GM19452 (cell line): ENCODE measurements at regions not wholly inside any gene's neighbourhood (a gene's known extent, or its start where the extent isn't known, plus 50 kb on each side); places are given as distances from the start of the nearest gene placed in this dataset.
"Not testable (repeated sequence)": the region's sequence is repeated elsewhere in the genome, so short reads cannot be mapped to it uniquely, and the experiment has no call there.

Source experiments
- ATAC-seq: cut with Tn5 transposase; IDR thresholded peaks from one replicate; pipeline ENCODE4 v1.9.1; 2021; ENCODE audit not compliant: unreplicated experiment

DNA sequence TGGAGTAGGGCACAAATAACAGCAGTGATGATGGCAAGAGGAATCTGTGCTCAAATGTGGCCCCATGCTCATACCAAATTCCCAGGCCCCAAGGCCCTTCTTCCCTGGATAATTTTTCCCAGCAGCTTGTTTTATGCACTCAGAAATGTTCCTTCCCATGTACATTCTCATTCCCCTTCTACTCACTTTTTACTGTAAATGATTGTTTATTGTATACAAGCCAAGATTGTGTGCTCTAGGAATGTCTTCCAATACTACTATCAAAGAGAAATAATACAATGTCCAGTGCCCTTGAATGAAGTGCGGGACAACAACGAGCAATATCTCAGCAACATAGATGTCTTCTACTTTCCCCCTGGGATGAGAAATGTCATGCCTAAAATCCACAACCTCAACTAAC lies 201.6 kb downstream of the ICOS start:
- no peak for ATAC-seq

DNA sequence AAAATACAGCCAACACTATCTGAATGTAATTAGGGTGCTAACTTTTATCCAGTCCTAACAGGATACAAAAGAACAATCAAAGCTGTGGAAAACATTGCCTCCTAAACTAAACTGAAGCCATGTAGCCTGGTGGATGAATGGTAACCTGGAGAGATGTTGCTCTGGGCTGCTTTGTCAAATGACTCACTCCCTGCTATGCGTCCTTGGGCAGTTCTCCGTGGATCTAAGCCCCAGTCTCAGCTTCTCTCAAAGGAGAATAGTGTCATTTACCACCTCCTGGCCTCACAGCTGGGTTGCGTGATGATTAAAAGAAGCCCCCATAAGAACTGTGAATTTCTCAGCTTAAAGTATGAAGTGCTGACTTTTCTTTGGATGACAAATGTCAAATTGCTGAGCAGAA lies 203.7 kb downstream of the ICOS start:
- no peak for ATAC-seq

GRCh38 chr2:204143216-204144014 lies 206.9 kb downstream of the ICOS start:
- no peak for ATAC-seq

DNA sequence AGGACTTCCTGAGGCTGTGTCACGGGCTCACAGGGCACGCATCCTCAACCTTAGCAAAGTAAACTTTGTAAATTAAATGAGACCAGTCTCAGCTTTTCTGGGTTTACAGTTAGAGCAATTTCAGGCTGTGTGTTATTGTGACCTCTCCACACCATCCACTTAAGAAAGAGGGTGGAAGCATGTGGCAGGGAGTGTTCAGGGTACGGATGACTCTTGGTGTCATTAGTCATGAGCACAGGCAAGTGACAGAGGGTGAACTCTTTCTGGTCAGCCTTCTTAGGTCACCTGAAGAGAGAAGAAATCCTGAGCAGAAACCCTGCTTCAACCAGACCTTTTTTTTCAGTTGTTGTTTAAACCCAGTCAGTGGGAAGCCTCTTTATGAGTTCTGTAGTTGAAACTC lies 207.9 kb downstream of the ICOS start:
- ATAC-seq, result no peak

DNA sequence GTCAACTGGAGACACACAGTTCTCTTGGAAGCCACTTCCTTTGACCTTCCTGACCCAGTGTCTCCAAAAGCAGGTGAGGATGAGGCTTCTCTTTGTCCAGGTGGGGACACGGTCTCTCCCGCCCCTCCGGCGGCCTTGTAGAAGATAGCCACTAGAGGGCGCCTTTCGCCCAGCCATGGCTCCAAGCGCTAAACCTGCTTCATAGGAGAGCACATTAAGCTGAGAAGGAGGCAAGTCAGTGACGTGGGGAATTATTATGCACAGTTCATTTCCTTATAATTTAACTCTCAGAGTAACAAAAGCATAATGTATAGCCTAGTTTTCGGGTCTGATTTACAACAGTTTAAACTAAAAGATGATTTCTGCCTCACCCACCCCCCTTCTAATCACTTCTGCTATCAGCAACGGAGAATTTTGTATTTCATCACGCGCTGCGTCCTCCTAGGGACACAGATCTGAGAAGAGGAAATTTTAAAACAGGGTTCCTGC lies 208.7 kb downstream of the ICOS start:
- ATAC-seq, result peak; percentile 98

GRCh38 chr2:204145791-204146190 lies 209.2 kb downstream of the ICOS start:
- no peak for ATAC-seq

- not testable (repeated sequence) for ATAC-seq
These were observed 210.5 kb downstream of the ICOS start for GRCh38 chr2:204147040-204147439.

GRCh38 chr2:204150721-204151120 lies 214.2 kb downstream of the ICOS start:
- ATAC-seq, result no peak

- no peak for ATAC-seq
These were observed 216.1 kb downstream of the ICOS start for GRCh38 chr2:204152616-204153015.

DNA sequence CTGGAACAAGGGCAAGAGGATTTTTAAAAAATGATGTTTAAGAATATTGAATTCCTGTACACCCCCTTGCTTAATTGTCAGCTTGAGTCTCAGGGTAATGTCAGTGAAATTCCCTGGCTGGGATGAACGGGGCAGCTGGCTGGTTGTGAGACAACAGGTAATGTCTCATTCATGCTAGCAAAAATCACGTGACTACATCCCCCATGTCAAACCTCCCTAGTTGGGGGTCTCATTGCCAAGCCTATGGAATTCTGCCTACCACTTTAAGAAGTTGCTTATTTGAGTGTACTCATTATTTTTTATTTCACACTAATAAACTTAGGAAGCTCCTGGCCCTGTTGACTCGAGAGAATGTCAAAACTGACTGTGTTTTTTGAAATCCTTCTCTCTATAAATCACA lies 218.3 kb downstream of the ICOS start:
- no peak for ATAC-seq

- no peak for ATAC-seq
These were observed 219.9 kb downstream of the ICOS start for GRCh38 chr2:204156456-204156855.

- ATAC-seq, result no peak
These were observed 221.1 kb downstream of the ICOS start for GRCh38 chr2:204157684-204158083.

- no peak for ATAC-seq
These were observed 223.0 kb downstream of the ICOS start for GRCh38 chr2:204159526-204159925.

- ATAC-seq, result no peak
These were observed 224.4 kb downstream of the ICOS start for GRCh38 chr2:204160989-204161388.

- no peak for ATAC-seq
These were observed 225.3 kb downstream of the ICOS start for GRCh38 chr2:204161886-204162285.

GRCh38 chr2:204166961-204167360 lies 230.4 kb downstream of the ICOS start:
- ATAC-seq, result no peak

- ATAC-seq, result not testable (repeated sequence)
These were observed 231.1 kb downstream of the ICOS start for GRCh38 chr2:204167670-204168069.

GRCh38 chr2:204170411-204170810 lies 233.8 kb downstream of the ICOS start:
- ATAC-seq, result no peak

GRCh38 chr2:204171432-204172144 lies 235.0 kb downstream of the ICOS start:
- ATAC-seq, result no peak

GRCh38 chr2:204172145-204172600 lies 235.6 kb downstream of the ICOS start:
- ATAC-seq, result no peak

DNA sequence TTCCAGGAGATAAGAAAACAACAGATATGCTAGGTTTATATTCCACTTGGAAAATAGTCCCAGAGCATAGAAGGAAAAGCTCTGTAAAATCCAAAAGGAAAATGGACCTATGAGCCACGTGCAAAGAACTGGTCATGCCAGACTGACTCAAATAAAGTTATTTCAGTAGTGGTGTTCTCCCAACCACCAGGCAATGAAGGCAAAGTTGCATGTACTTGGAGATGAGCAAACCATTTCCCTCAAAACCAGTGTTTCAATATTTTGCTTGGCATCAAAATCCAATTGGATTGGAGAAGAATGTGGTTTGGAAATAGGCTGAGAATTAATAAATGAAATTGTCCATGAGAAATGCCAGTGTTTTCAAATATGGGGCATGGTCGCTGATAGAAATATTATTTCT lies 237.5 kb downstream of the ICOS start:
- ATAC-seq, result no peak
